HG02870 (cell line): ENCODE measurements at regions not wholly inside any gene's neighbourhood (a gene's known extent, or its start where the extent isn't known, plus 50 kb on each side); places are given as distances from the start of the nearest gene placed in this dataset.
"Not testable (repeated sequence)": the region's sequence is repeated elsewhere in the genome, so short reads cannot be mapped to it uniquely, and the experiment has no call there.

ENCODE experiments used
- ATAC-seq: cut with Tn5 transposase; IDR thresholded peaks from one replicate; pipeline ENCODE4 v1.9.1; 2021; ENCODE audit warnings: mild to moderate bottlenecking, moderate library complexity; ENCODE audit not compliant: unreplicated experiment

DNA sequence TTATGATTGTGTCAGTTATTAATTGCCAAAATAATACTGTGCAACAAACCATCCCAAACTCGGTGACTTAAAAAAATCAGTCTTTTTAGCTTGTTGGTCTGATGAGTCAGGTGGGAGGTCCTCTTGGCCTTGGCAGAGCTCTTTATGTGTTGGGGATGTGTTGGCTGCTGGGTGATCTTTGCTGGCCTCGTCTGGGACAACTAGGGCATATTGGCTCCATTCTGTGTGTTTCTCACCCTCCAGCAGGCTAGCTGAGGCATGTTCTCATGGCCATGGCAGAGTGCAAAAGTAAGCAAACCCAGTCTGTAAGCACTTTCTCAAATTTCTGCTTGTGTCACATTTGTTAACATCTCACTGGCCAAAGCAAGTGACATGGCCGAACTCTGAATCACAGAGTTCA, 251.6 kb downstream of the RPLP1 start:
- no peak for ATAC-seq

DNA sequence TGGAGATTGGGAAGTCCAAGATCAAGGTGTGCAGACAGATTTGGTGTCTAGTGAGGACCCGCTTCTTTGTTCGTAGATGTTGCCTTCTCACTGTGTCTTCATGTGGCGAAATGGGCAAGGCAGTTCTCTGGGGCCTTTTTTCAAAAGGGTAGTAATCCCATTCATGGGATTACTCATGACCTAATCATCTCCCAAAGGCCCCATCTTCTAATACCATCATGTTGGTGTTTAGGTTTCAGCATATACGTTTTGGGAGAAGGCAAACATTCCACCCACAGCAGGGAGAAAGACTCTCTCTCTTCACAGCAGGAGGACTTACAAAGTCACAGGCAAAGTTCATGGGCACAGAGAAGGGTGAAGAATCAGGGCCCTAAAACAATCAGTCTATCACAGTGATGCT, 252.1 kb downstream of the RPLP1 start:
- ATAC-seq: no peak

DNA sequence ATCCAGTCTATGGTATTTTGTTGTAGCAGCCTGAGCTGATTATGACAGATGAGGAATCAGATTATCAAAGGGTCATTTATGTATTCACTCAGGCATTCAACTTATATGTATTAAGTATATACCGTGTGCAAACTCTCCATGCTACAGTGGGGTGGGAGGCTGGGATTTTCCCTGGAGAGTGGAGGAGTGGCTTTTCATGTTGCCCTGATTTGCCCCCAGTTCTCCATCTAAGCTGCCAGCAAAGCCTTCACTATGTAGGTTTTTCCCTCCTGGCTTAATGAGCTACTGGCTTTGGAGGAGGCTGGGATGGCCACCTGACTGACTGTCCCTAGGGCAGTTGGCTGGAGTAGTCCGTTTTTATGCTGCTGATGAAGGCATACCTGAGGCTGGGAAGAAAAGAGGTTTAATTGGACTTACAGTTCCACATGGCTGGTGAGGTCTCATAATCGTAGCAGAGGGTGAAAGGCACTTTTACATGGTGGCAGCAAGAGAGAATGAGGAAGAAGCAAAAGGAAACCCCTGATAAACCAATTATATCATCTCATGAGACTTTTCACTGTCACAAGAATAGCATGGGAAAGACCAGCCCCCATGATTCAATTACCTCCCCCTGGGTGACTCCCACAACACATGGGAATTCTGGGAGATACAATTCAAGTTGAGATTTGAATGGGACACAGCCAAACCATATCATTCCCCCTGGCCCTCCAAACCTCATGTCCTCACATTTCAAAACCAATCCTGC, 253.9 kb downstream of the RPLP1 start:
- no peak for ATAC-seq

DNA sequence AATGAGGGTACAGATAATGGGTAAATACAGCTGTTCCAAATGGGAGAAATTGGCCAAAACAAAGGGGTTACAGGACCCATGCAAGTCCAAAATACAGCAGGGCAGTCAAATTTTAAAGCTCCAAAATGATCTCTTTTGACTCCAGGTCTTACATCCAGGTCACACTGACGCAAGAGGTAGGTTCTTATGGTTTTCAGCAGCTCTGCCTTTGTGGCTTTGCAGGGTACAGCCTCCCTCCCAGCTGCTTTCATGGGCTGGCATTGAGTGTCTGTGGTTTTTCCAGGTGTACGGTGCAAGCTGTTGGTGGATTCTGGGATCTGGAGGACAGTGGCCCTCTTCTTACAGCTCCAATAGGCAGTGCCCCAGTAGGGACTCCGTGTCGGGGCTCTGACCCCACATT, 254.6 kb downstream of the RPLP1 start:
- ATAC-seq: not testable (repeated sequence)

DNA sequence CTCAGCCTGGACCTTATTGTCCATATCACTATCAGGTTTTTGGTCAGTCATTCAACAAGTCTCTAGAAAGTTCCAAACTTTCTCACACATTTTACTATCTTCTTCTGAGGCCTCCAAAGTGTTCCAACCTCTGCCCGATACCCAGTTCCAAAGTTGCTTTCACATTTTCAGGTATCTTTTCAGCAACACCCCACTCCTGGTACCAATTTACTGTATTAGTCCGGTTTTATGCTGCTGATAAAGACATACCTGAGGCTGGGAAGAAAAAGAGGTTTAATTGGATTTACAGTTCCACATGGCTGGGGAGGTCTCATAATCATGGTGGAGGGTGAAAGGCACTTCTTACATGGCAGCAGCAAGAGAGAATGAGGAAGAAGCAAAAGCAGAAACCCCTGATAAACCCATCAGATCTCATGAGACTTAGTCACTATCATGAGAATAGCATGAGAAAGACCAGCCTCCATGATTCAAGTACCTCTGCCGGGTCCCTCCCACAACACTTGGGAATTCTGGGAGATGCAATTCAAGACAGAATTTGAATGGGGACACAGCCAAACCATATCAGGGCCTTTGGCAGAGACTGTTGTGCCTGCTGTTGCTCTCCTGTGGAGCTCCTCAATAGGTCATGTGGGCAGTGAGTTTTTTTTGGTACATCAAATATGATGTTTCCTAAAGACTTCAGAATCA, 256.0 kb downstream of the RPLP1 start:
- not testable (repeated sequence) for ATAC-seq

DNA sequence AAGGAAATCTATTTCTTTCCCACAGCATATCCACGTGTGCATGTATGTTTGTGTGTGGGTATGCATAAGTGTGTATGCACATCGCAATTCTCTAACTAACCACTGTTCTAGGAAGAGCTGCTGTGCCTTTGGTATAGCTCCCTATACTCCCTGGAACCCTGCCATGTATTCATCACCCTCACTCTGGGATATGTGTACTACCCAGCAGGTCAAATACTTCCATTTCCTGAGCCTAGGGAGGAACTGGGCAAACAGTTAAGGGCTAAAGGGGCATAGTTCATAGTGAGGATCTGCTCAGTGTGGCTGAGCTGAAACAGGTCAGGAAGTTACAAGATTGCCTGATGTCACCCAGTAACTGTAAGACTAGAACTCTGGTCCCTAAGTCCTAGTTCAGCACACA, 260.4 kb downstream of the RPLP1 start:
- no peak for ATAC-seq

DNA sequence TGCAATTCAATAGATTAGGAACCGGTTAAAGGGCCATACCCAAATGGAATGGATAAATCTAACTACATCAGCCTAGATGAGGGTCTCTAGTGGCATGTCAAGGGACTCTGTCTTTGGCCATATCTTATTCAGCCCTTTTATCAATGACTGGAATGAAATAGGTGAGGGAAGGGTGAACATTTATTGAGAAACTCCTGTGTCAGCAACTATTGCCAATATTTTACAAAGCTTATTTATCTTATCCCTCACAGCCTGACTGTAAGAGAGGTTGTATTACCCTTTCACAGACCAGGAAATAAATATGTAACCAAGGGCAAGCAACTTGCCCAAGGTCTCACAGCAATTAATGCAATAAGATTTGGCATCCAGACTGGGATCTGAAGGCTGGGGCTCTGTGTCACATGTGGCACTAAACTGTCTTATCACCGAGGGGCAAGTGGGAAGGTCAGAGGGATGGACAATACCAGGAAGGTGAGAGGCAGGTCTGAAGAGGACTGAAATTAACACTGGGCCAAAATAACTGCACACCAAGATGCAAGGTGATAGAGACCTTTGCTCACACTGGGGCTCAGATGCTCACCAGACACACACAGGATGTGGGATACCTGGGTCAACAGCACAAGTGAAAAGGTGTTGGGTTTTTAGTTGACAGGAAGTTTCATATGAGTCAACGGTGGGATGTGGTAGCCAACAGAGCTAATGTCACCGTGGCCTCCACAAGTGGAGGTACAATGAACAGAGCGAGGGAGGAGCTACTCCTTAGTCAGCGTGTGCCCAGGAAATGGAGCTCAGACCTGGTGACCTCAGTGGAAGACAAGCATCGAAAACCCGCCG, 261.3 kb downstream of the RPLP1 start:
- peak; percentile 95 for ATAC-seq

DNA sequence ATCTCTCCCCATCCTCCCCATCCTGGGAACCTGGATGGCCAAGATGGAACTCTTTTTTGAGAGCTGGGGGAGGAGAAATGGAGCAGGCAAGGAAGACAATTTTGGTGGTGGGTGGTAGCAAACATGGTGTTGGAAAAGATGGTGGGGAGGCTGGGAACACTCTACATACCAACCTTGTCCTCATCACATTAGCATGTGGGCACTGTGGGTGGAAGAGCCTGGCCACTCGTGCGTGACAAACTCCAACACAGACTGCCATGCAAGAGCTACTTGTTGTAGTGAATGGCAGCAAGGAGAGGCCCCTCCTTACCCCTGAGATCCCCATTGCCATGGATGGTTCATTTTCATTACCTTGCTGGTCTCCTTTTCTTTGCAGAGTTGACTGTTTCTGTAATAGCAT, 262.6 kb downstream of the RPLP1 start:
- ATAC-seq: no peak

DNA sequence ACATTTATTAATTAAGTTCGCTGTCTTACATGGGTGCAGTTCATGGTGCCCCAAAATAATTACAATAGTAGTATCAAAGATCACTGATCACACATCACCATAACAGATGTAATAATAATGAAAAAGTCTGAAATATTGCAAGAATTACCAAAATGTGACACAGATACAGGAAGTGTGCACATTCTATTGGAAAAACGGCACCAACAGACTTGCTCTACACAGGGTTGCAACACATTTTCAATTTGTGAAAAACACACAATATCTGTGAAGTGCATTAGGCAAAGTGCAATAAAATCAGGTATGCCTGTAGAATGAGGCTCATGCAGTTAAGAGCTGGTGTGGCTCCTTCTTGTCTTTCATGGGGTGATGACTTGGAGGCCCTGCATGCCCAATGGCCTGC, 265.8 kb downstream of the RPLP1 start:
- ATAC-seq: no peak

DNA sequence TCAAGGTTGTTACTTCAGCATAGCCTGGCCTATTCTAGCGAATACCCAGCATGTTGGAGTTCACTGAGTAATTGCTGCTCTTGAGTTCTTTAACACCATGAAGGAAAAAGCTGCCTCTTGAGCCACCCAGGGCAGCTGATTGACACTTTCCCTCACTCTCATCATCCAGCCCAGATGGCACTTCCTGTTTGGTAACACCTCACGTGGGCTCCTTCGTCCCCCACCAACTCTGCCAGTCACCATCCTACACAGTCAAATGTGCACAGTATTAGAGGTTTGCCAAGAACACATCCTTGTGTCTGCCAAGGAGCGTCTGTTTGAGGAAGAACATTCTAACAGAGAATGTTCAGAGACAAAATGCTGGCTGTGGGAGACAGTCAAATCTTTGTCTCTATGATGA, 266.3 kb downstream of the RPLP1 start:
- no peak for ATAC-seq

DNA sequence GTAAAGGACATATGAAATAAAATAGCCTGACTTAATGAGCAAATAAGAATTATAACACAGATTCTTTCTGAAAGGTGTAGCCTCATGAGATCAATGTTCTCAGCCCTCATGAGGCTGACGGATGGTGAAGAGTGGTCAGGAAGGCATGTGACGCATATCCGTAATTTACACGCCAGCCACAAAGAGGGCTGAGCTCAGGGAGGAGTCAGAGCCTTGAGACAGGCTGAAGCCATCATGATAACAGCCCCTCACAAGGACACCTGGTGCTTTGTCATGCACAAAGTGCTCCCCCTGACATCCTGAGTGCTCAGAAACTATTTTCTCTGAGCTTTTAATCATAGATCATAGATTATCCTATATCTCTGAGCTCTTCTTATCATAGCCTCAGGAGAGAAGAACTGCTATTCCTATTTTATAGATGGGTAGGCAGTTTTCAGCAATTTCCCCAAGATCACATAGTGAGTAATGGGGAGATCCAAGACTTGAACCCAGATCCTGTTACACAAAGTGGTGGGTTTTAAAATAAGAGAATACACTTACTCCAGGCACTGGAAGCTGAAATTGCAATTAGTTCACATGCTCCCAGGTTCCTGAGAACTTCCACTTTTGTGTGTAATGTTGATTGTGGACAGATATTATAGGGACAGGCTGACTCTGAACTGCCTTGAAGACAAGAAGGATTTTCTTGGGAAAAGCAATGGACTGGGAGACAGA, 267.1 kb downstream of the RPLP1 start:
- no peak for ATAC-seq

DNA sequence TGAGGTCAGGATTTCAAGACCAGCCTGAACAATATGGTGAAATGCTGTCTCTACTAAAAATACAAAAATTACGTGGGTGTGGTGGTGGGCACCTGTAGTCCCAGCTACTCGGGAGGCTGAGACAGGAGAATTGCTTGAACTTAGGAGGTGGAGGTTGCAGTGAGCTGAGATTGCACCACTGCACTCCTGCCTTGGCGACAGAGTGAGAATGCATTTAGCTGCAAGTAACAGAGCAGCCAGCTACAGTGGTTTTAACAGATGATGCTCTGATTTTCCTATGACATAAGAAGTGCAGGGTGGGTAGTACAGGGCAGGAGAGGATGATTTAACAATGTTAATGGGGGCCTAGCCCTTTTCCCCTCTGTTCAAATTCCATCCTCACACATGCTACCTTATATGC, 267.9 kb downstream of the RPLP1 start:
- ATAC-seq: no peak

DNA sequence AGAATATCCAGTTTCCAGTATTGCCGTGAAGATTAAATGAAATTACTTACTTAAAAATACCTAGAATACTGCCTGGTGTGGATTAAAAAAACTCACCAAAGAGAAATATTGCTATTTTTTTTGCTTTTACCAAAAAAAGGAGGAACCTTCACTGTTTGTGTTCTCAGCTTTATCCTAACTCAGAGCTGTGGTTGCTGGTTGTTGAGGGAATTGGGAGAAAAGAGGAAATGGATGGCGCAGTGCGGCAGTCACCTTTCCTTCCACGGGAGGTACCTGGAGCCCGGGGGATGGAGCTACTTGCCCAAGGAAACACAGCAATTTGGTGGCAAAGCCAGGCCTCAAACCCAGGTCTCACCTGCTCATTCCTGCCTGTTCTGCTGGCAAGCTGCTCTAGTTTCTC, 270.3 kb downstream of the RPLP1 start:
- ATAC-seq: no peak

DNA sequence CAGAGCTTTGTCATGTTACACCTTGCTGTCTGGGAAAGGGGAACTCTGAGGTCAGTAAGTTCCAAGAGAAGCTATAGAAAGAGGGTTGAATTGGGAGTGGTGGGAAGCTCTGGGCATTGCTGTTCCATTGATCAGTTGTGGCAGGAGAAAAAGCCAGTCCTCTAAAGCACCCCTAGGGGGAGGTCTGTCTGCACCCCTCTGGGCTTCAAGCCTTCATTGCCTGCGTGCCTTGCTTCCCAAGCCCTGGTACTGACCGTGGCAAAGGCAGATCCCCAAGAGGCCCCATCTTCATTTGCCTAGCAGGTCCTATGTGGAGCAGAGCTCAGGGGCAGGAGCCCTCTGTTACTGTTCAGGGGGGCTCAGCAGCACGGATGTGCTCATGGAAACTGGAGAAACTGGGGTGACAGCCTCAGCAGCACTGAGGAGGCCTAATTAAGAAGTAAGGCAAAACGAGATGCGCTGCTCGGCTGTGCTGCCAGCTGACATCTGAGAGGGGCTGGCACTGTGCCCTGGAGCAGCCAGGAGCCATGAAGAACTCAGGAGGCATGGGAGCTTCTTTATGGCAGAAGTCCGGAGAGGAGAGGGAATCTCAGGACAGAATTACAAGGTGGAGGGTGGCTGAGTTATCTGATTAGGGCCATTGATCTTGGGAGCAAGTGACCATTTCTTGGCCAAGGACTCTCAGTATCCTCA, 270.9 kb downstream of the RPLP1 start:
- no peak for ATAC-seq

DNA sequence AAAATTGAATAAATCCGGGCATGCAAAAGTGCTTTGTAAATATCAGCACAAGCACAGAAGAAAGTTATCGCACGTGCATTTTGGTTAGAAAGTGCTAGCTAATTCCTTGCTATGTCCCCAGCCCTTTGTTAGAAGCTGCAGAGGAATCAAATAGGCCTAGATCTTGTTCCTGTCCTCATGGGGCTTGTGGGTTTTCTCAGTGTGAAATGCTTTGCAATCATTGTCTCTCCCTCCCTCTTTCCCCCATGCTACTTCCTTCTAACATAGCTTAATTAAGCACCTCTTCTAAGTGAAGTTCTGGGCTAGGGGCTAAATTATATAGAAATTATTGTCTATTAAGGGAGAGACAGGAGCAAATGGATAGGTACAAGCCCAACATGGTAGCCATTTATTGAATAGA, 271.7 kb downstream of the RPLP1 start:
- no peak for ATAC-seq

DNA sequence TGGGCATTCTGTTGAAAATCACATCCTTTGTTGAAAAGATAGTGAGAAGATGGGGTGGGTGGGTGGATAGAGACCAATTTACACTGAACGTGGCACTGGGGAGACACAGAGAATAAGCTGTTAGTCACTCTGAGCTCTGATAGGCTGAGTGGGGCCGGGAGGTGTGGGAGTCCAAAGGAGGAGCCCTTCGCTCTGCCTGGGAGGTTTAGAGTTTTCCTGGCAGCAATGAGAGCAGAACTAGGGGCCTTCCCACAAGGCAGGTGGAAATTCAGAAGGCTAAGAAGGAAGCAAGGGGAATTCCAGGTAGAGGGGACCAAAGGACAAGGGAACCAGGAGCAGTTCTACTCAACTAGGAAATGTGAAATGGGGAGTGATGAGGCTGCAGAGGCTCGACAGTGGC, 272.7 kb downstream of the RPLP1 start:
- ATAC-seq: no peak

DNA sequence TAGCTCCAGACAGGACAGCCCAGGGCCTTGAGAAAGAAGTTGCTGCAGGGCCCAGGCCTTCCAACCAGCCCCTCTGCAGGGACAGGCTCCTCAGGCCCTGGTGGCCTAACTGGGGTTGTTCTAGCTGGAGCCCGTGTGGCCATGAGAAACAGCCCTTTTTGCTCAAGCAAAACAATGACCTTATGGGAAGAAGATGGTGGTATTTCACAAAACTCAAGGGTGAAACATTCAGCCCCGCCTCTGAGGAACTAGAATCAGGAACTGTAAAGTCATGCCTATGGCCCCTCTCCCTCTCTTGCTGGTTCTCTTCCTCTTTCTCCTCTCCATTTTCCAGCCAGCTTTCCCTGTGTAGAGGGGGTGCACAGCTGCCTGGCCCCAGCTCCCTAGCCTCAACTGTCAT, 273.3 kb downstream of the RPLP1 start:
- no peak for ATAC-seq

DNA sequence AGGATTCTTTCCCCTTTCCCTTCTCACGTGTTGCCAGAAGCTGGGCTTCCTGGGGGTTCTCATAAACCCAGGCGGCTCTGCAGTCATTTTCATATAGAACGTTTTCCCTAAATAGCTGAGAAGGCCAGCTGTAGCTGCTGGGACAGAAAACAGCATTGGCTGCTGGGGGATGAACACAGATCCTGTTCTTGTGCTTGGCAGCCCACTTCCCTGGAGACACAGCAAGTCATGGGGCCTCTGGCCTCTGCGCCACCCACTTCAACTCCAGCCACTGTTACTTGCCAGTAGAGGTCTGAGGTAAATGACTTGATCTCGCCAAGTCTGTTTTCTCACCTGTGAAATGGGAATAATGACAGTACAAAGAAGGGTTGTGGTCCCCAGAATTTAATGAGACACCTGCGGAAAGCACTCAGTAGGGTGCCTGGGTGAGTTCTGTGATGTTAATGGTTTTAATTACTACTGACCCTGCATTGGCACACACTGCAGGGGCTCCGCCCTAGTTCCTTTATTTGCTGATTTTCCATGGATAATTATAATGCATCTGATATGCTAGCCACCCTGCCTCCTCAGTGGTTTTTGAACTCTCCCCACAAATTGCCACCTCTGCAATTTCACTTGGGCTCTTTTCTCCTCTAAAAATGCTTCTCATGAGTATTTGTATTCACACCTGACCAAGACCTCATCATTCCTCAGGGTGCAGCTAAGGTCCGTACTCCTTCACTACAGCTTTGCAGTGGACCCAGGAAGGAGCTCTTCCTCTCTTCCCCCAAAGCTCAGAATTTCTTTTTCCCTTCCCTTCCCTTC, 274.7 kb downstream of the RPLP1 start:
- no peak for ATAC-seq

DNA sequence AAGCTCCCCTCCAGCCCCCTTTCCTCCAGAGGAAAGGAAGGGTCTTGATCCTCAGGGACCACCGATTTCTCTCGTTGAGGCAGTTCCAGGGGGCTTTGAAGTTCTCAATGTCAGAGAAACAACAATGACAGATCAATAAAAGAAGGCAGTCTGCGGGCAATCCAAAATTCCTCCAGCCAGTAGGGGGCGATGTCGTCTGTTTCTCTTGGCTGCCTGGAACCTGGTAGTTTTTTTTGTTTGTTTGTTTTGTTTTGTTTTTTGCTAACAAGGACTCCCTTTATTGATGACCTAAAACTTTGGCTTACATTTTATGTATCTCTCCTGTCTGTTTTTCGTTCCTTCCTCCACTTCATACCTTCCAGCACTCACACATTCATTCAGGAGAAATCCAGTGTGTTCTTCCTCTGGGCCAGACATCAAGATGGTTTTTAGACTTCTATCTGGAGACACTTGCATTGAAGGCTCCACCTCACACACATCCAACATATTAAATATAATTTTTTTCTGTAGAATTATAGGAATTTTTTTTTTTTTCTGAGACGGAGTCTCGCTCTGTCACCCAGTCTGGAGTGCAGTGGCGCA, 276.6 kb downstream of the RPLP1 start:
- ATAC-seq: no peak
